DND-41 (cell line): ENCODE measurements at regions not wholly inside any gene's neighbourhood (a gene's known extent, or its start where the extent isn't known, plus 50 kb on each side); places are given as distances from the start of the nearest gene placed in this dataset.

Source experiments
- ATAC-seq: fragments of 200-7000 bp; cut with Tn5 transposase; 3 replicates; pipeline ENCODE4 v1.9.1; 2021; ENCODE audit warnings: low read depth; ENCODE audit not compliant: insufficient read depth
- DNase-seq: peaks from one replicate; pipeline ENCODE4 v3.0.0-alpha.2; 2020
- H2AFZ ChIP-seq: 2 replicates; pipeline ENCODE4 v1.6.0; 2012; ENCODE audit warnings: low read depth, low read length
- H3K27ac ChIP-seq: 2 replicates; pipeline ENCODE4 v1.5.1; 2012; ENCODE audit warnings: low read length, inconsistent platforms
- H3K27me3 ChIP-seq: fragments of 200-600 bp; sonication (generic); 2 replicates; pipeline ENCODE4 v1.6.0; 2012; ENCODE audit warnings: low read length, mild to moderate bottlenecking, inconsistent platforms; ENCODE audit not compliant: insufficient read depth, poor library complexity
- H3K36me3 ChIP-seq: 2 replicates; pipeline ENCODE4 v1.5.1; 2012; ENCODE audit warnings: low read length, inconsistent platforms; ENCODE audit not compliant: insufficient read depth
- H3K4me1 ChIP-seq: 2 replicates; pipeline ENCODE4 v1.5.1; 2012; ENCODE audit warnings: mild to moderate bottlenecking, low read length; ENCODE audit not compliant: insufficient read depth
- H3K4me2 ChIP-seq: 2 replicates; pipeline ENCODE4 v1.6.0; 2012; ENCODE audit warnings: mild to moderate bottlenecking, moderate library complexity, low read length, inconsistent platforms; ENCODE audit not compliant: insufficient read depth
- H3K4me3 ChIP-seq, 2 experiments: fragments of 200-600 bp in 1 of 2; shearing (Covaris generic) in 1 of 2; 2 replicates each; pipeline ENCODE4 v1.5.1; 2012 to 2016; ENCODE audit warnings: inconsistent platforms in 2 of 2, low read length in 2 of 2, mild to moderate bottlenecking in 2 of 2, low read depth in 1 of 2, moderate library complexity in 1 of 2
- H3K79me2 ChIP-seq: 2 replicates; pipeline ENCODE4 v1.6.0; 2012; ENCODE audit warnings: low read length, inconsistent platforms; ENCODE audit not compliant: insufficient read depth
- H3K9ac ChIP-seq: 2 replicates; pipeline ENCODE4 v1.6.0; 2012; ENCODE audit warnings: low read depth, mild to moderate bottlenecking, inconsistent platforms, low read length, moderate library complexity
- H3K9me3 ChIP-seq: 2 replicates; pipeline ENCODE4 v1.5.1; 2012; ENCODE audit warnings: low read length, moderate library complexity, mild to moderate bottlenecking, inconsistent platforms; ENCODE audit not compliant: insufficient read depth, severe bottlenecking
- H4K20me1 ChIP-seq: 2 replicates; pipeline ENCODE4 v1.6.0; 2012; ENCODE audit warnings: low read length; ENCODE audit not compliant: insufficient read depth
- CTCF ChIP-seq: IDR thresholded peaks from 2 replicates; pipeline ENCODE4 v1.5.1; 2012; ENCODE audit warnings: borderline replicate concordance, low read length, moderate library complexity, mild to moderate bottlenecking; ENCODE audit not compliant: poor library complexity, severe bottlenecking; ENCODE audit errors: extremely low read depth
- EZH2 ChIP-seq: IDR thresholded peaks from 3 replicates; pipeline ENCODE4 v1.6.1; 2012; ENCODE audit warnings: borderline replicate concordance, low read depth, mild to moderate bottlenecking, moderate library complexity, low read length, inconsistent platforms; ENCODE audit not compliant: severe bottlenecking

DNA sequence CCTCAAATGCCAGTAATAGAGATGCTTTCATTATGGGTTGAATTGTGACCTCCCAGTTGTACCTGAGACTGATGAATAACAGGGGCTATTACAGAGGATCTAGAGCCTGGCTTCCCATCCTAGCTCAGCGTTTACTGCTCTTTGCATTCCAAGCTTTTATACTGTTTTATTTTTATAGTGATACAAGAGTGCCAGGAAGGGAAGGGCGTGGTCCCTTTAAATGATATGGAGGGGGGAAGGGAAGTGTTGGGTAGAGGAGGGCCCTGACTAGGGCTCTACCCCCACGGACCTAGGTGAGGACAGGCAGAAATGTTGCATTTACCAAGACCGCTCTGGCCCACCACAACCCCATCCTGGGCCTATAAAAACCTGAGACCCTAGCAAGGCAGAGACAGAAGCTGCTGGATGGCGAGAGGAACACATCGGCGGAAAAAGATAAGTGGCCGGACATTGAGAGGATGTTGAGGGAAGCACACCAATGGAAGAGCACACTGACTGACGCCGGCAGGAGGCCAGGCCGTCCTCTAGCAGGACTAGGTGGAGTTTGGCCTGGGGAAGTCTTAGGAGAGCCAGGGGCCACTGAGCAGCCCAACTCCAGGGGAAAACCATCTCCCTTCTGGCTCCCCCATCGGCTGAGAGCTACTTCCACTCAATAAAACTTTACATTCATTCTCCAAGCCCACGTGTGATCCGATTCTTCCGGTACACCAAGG, 1025.9 kb downstream of the TTLL7 start:
- ATAC-seq (no peak), DNase-seq (no peak)
- H3K79me2 ChIP-seq = no peaks in the 10 kb centered on the region
- H3K36me3 ChIP-seq = no peaks in the 10 kb centered on the region
- H3K4me3 ChIP-seq = no peak overlapping the region
- H2AFZ ChIP-seq = no peak overlapping the region
- no peaks in the 10 kb centered on the region for H3K27me3 ChIP-seq
- no peaks in the 10 kb centered on the region for H4K20me1 ChIP-seq
- no peaks in the 10 kb centered on the region for H3K9me3 ChIP-seq
- H3K9ac ChIP-seq = no peak overlapping the region
- TF ChIP-seq EZH2 (no peak), CTCF (no peak)
- H3K4me2 ChIP-seq = no peak overlapping the region
- no peaks in the 10 kb centered on the region for H3K4me1 ChIP-seq
- H3K27ac ChIP-seq = no peak overlapping the region

DNA sequence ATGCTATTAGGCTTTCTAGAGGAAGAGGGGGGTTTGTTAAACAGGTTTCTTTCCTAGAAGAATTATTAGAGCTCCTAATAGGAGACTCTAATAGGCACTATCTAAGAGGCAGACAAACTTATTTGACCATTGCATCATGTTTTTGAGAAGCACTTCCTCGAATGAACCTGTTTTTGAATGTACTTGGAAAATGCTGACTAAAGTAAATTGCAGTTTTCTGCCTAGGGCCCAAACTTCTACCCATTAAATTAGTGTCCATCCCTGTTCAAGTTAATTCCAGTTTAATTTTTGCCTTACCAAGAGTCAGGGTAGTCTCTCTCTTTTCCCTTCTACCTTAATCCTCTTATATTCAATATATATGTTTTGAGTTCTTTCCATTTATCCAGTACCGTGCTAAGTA, 1029.6 kb downstream of the TTLL7 start:
- ATAC-seq = no peak
- H3K36me3 ChIP-seq = no peaks in the 10 kb centered on the region

DNA sequence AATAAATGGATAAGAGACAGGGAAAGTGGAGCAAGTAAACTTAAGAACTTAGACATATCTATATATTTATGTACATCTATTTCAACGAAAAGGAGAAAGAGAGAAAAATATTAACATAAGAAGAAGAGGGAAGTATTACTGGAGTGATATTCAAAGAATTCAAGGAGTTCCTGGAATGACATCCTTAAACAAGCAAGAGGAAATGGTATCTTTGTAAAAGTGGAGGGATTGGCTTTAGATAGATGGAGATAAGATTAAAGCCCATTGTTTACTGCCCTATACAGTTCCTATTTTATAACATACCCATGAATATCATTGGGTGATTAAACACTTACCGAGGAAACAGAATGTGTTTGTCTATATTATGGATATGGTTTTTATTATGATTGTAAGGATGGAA, 1036.3 kb downstream of the TTLL7 start:
- TF ChIP-seq CTCF (no peak), EZH2 (no peak)
- H4K20me1 ChIP-seq = no peaks in the 10 kb centered on the region
- H3K9ac ChIP-seq = no peak overlapping the region
- H3K36me3 ChIP-seq = no peaks in the 10 kb centered on the region
- H3K27ac ChIP-seq = no peak overlapping the region
- no peak for DNase-seq
- H3K79me2 ChIP-seq = no peaks in the 10 kb centered on the region
- no peaks in the 10 kb centered on the region for H3K27me3 ChIP-seq
- H3K4me3 ChIP-seq = no peak overlapping the region
- H2AFZ ChIP-seq = no peak overlapping the region
- ATAC-seq = no peak
- no peaks in the 10 kb centered on the region for H3K9me3 ChIP-seq
- H3K4me2 ChIP-seq = no peak overlapping the region
- H3K4me1 ChIP-seq = no peaks in the 10 kb centered on the region

More for the DNA sequence above, 1029.6 kb downstream of the TTLL7 start:
- Histone ChIP-seq H3K79me2 (no peaks in the 10 kb centered on the region), H4K20me1 (no peaks in the 10 kb centered on the region), H3K9me3 (no peaks in the 10 kb centered on the region), H3K27me3 (no peaks in the 10 kb centered on the region), H3K4me1 (no peaks in the 10 kb centered on the region), H3K9ac (no peak overlapping the region), H3K4me3 (no peak overlapping the region), H3K27ac (no peak overlapping the region), H2AFZ (no peak overlapping the region), H3K4me2 (no peak overlapping the region)
- DNase-seq = no peak
- no peak for TF ChIP-seq CTCF
- no peak for TF ChIP-seq EZH2

- no peaks in the 10 kb centered on the region for H3K9me3 ChIP-seq
- no peak overlapping the region for H3K27ac ChIP-seq
These were observed 1048.2 kb downstream of the TTLL7 start for GRCh38 chr1:82950606-82951200.

More at GRCh38 chr1:82950606-82951200, 1048.2 kb downstream of the TTLL7 start:
- H4K20me1 ChIP-seq = no peaks in the 10 kb centered on the region
- no peaks in the 10 kb centered on the region for H3K27me3 ChIP-seq
- DNase-seq = no peak
- ATAC-seq = no peak
- no peak overlapping the region for H2AFZ ChIP-seq
- H3K9ac ChIP-seq = no peak overlapping the region
- no peak for TF ChIP-seq CTCF
- no peak for TF ChIP-seq EZH2
- no peak overlapping the region for H3K4me2 ChIP-seq
- H3K36me3 ChIP-seq = no peaks in the 10 kb centered on the region
- no peaks in the 10 kb centered on the region for H3K79me2 ChIP-seq
- no peaks in the 10 kb centered on the region for H3K4me1 ChIP-seq
- H3K4me3 ChIP-seq = no peak overlapping the region
